ENCODE measurements at regions not wholly inside any gene's neighbourhood (a gene's known extent, or its start where the extent isn't known, plus 50 kb on each side); places are given as distances from the start of the nearest gene placed in this dataset.

- Histone ChIP-seq H3K36me3 (ENCODE audit: control insufficient read depth in 2 of 3, insufficient read depth in 3 of 3, low read length in 3 of 3) (no peaks in the 10 kb centered on the region), H3K4me3 (ENCODE audit: low read length in 3 of 3) (no peak overlapping the region), H3K27ac (ENCODE audit: low read depth in 2 of 2, low read length in 2 of 2) (no peak overlapping the region), H3K9me3 (ENCODE audit: control insufficient read depth in 2 of 3, insufficient read depth in 1 of 3, low read length in 3 of 3) (no peaks in the 10 kb centered on the region), H3K27me3 (ENCODE audit: control insufficient read depth, insufficient read depth, low read length) (no peaks in the 10 kb centered on the region), H3K4me1 (ENCODE audit: control insufficient read depth in 2 of 3, insufficient read depth in 2 of 3, low read depth in 1 of 3, low read length in 3 of 3) (no peaks in the 10 kb centered on the region), H3K9ac (ENCODE audit: low read length in 3 of 3) (no peak overlapping the region)
- TF ChIP-seq CTCF (IDR thresholded peaks at IDR 0.05; ENCODE audit: borderline replicate concordance, extremely low read depth, insufficient read depth) = no peak
- FAIRE-seq (no peak), DNase-seq (no peak)
- intact Hi-C loops (cut with DNase I) = no loop called here
These were observed 1185.9 kb upstream of the B3GALT2 start for GRCh38 chr1:194372266-194372665.

- intact Hi-C loops (cut with DNase I) = no loop called here
- H3K36me3 ChIP-seq (ENCODE audit: control insufficient read depth in 2 of 3, insufficient read depth in 3 of 3, low read length in 3 of 3) = no peaks in the 10 kb centered on the region
- no peaks in the 10 kb centered on the region for H3K4me1 ChIP-seq (ENCODE audit: control insufficient read depth in 2 of 3, insufficient read depth in 2 of 3, low read depth in 1 of 3, low read length in 3 of 3)
- H3K27ac ChIP-seq (ENCODE audit: low read depth in 2 of 2, low read length in 2 of 2) = no peak overlapping the region
- no peak for FAIRE-seq
- TF ChIP-seq CTCF (IDR thresholded peaks at IDR 0.05; ENCODE audit: borderline replicate concordance, extremely low read depth, insufficient read depth) = no peak
- no peaks in the 10 kb centered on the region for H3K27me3 ChIP-seq (ENCODE audit: control insufficient read depth, insufficient read depth, low read length)
- H3K9ac ChIP-seq (ENCODE audit: low read length in 3 of 3) = no peak overlapping the region
- H3K9me3 ChIP-seq (ENCODE audit: control insufficient read depth in 2 of 3, insufficient read depth in 1 of 3, low read length in 3 of 3) = no peaks in the 10 kb centered on the region
- DNase-seq = no peak
- no peak overlapping the region for H3K4me3 ChIP-seq (ENCODE audit: low read length in 3 of 3)
These were observed 1183.2 kb upstream of the B3GALT2 start for GRCh38 chr1:194369622-194370021.

GRCh38 chr1:194369060-194369459, 1182.6 kb upstream of the B3GALT2 start:
- Histone ChIP-seq H3K4me3 (ENCODE audit: low read length in 3 of 3) (no peak overlapping the region), H3K9me3 (ENCODE audit: control insufficient read depth in 2 of 3, insufficient read depth in 1 of 3, low read length in 3 of 3) (no peaks in the 10 kb centered on the region), H3K36me3 (ENCODE audit: control insufficient read depth in 2 of 3, insufficient read depth in 3 of 3, low read length in 3 of 3) (no peaks in the 10 kb centered on the region), H3K27ac (ENCODE audit: low read depth in 2 of 2, low read length in 2 of 2) (no peak overlapping the region), H3K4me1 (ENCODE audit: control insufficient read depth in 2 of 3, insufficient read depth in 2 of 3, low read depth in 1 of 3, low read length in 3 of 3) (no peaks in the 10 kb centered on the region), H3K9ac (ENCODE audit: low read length in 3 of 3) (no peak overlapping the region), H3K27me3 (ENCODE audit: control insufficient read depth, insufficient read depth, low read length) (no peaks in the 10 kb centered on the region)
- DNase-seq = no peak
- intact Hi-C loops (cut with DNase I) = no loop called here
- no peak for TF ChIP-seq CTCF (IDR thresholded peaks at IDR 0.05; ENCODE audit: borderline replicate concordance, extremely low read depth, insufficient read depth)
- FAIRE-seq = no peak

GRCh38 chr1:194367121-194367520, 1180.7 kb upstream of the B3GALT2 start:
- DNase-seq = no peak
- H3K4me1 ChIP-seq (ENCODE audit: control insufficient read depth in 2 of 3, insufficient read depth in 2 of 3, low read depth in 1 of 3, low read length in 3 of 3) = no peaks in the 10 kb centered on the region
- no peaks in the 10 kb centered on the region for H3K36me3 ChIP-seq (ENCODE audit: control insufficient read depth in 2 of 3, insufficient read depth in 3 of 3, low read length in 3 of 3)
- H3K9ac ChIP-seq (ENCODE audit: low read length in 3 of 3) = no peak overlapping the region
- no peak for TF ChIP-seq CTCF (IDR thresholded peaks at IDR 0.05; ENCODE audit: borderline replicate concordance, extremely low read depth, insufficient read depth)
- no peaks in the 10 kb centered on the region for H3K27me3 ChIP-seq (ENCODE audit: control insufficient read depth, insufficient read depth, low read length)
- no peak overlapping the region for H3K4me3 ChIP-seq (ENCODE audit: low read length in 3 of 3)
- no peak overlapping the region for H3K27ac ChIP-seq (ENCODE audit: low read depth in 2 of 2, low read length in 2 of 2)
- H3K9me3 ChIP-seq (ENCODE audit: control insufficient read depth in 2 of 3, insufficient read depth in 1 of 3, low read length in 3 of 3) = no peaks in the 10 kb centered on the region
- no peak for FAIRE-seq
- intact Hi-C loops (cut with DNase I) = no loop called here

All from kidney (tissue), 13 donors.